ENCODE measurements at regions not wholly inside any gene's neighbourhood (a gene's known extent, or its start where the extent isn't known, plus 50 kb on each side); places are given as distances from the start of the nearest gene placed in this dataset.

DNA sequence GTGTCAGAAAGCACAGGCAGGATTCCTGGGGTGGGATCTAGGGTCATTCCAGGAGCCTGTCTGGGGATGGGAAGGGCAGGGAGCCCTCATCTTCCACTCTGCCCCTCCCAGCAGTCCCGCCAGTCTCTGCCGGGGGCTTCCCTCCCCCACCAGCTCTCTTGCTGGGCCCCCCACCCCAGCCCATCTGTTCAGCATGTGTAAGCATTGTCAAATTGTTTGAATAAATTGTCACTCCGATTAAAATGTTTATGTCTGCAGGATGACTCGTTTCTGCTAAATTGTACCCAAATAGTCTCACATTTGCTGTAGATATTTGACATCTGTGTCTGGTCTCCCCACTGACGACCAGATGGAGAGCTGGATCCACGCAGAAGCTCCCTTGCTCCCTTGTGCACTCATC lies 257.6 kb downstream of the ANKRD60 start:
- H3K4me2 ChIP-seq (ENCODE audit: low read length): no peak overlapping the region
- no peaks in the 10 kb centered on the region for H3K9me3 ChIP-seq (ENCODE audit: low read length)
- no peaks in the 10 kb centered on the region for H3K79me2 ChIP-seq (ENCODE audit: insufficient read depth, low read length)
- no peaks in the 10 kb centered on the region for H3K36me3 ChIP-seq (ENCODE audit: insufficient read depth, low read length)
- no peaks in the 10 kb centered on the region for H3K9me2 ChIP-seq (ENCODE audit: low read depth, low read length)
- no peak overlapping the region for H3K4me3 ChIP-seq (ENCODE audit: low read depth, low read length, poor library complexity, severe bottlenecking)
- no peaks in the 10 kb centered on the region for H3K27me3 ChIP-seq (ENCODE audit: insufficient read depth, low read length)
- TF ChIP-seq, protein P1, sequence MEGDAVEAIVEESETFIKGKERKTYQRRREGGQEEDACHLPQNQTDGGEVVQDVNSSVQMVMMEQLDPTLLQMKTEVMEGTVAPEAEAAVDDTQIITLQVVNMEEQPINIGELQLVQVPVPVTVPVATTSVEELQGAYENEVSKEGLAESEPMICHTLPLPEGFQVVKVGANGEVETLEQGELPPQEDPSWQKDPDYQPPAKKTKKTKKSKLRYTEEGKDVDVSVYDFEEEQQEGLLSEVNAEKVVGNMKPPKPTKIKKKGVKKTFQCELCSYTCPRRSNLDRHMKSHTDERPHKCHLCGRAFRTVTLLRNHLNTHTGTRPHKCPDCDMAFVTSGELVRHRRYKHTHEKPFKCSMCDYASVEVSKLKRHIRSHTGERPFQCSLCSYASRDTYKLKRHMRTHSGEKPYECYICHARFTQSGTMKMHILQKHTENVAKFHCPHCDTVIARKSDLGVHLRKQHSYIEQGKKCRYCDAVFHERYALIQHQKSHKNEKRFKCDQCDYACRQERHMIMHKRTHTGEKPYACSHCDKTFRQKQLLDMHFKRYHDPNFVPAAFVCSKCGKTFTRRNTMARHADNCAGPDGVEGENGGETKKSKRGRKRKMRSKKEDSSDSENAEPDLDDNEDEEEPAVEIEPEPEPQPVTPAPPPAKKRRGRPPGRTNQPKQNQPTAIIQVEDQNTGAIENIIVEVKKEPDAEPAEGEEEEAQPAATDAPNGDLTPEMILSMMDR (IDR thresholded peaks at IDR 0.05; ENCODE audit: low read length): no peak
- no peak for TF ChIP-seq EZH2 (IDR thresholded peaks at IDR 0.05; ENCODE audit: borderline replicate concordance, low read length)
- no peak overlapping the region for H3K27ac ChIP-seq (ENCODE audit: low read depth, low read length, poor library complexity, severe bottlenecking)
- no peaks in the 10 kb centered on the region for H4K20me1 ChIP-seq (ENCODE audit: insufficient read depth, low read length)
- H3F3A ChIP-seq (ENCODE audit: insufficient read depth, low read length): no peaks in the 10 kb centered on the region
- H3K4me1 ChIP-seq (ENCODE audit: insufficient read depth, low read length, severe bottlenecking): no peaks in the 10 kb centered on the region
- H2AFZ ChIP-seq (ENCODE audit: low read length): no peak overlapping the region
- H3K9ac ChIP-seq (ENCODE audit: low read length): no peak overlapping the region

DNA sequence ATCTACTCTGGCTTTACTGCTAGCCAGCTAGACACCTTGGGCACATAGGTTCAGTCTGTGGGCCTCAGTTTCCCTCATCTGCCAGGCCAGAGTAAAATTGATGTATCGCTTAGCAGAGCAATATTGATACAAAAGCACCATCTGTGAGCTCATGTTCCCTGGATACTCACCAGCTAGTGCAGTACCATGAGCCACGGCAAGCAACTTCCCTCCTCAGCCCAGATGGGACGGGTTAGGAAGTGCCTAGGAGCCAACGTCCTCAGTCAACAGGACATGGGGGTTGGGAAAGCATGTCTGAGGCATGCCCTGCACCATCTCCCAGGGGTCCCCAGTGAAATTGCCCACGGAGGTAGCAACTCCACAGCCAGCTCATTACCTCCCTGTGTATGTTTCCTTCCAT lies 258.3 kb downstream of the ANKRD60 start:
- Histone ChIP-seq H3K36me3 (ENCODE audit: insufficient read depth, low read length) (no peaks in the 10 kb centered on the region), H3F3A (ENCODE audit: insufficient read depth, low read length) (no peaks in the 10 kb centered on the region), H3K9me2 (ENCODE audit: low read depth, low read length) (no peaks in the 10 kb centered on the region), H3K9me3 (ENCODE audit: low read length) (no peaks in the 10 kb centered on the region), H4K20me1 (ENCODE audit: insufficient read depth, low read length) (no peaks in the 10 kb centered on the region), H3K9ac (ENCODE audit: low read length) (no peak overlapping the region), H3K4me1 (ENCODE audit: insufficient read depth, low read length, severe bottlenecking) (no peaks in the 10 kb centered on the region), H2AFZ (ENCODE audit: low read length) (no peak overlapping the region), H3K27ac (ENCODE audit: low read depth, low read length, poor library complexity, severe bottlenecking) (no peak overlapping the region), H3K79me2 (ENCODE audit: insufficient read depth, low read length) (no peaks in the 10 kb centered on the region), H3K27me3 (ENCODE audit: insufficient read depth, low read length) (no peaks in the 10 kb centered on the region; the same call in 1 of the 2 replicates), H3K4me3 (ENCODE audit: low read depth, low read length, poor library complexity, severe bottlenecking) (no peak overlapping the region), H3K4me2 (ENCODE audit: low read length) (no peak overlapping the region)
- TF ChIP-seq, protein P1 (IDR thresholded peaks at IDR 0.05; ENCODE audit: low read length): no peak

DNA sequence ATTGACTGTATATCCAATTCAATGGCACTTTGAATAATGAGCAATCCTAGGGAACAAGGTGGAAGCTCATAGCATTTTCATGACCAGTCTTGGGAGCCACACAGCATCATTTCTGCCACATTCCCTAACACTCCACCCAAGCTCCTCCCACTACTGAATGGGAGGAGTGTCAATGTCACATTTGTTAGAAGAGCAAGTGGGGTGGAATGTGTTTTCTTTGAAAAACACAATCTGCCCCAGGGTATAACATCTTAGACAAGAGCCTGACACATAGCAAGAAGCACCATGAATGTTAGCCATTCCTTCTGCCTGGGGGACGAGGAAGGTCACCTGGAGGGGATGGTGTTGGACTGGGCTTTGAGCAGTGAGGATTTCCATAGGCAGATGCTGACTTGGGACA lies 258.3 kb upstream of the PMEPA1 start:
- Histone ChIP-seq H3K4me1 (ENCODE audit: insufficient read depth, low read length, severe bottlenecking) (no peaks in the 10 kb centered on the region), H3K27ac (ENCODE audit: low read depth, low read length, poor library complexity, severe bottlenecking) (no peak overlapping the region), H3K9me3 (ENCODE audit: low read length) (no peaks in the 10 kb centered on the region), H3K36me3 (ENCODE audit: insufficient read depth, low read length) (no peaks in the 10 kb centered on the region), H2AFZ (ENCODE audit: low read length) (no peak overlapping the region), H3K9ac (ENCODE audit: low read length) (no peak overlapping the region), H3K79me2 (ENCODE audit: insufficient read depth, low read length) (no peaks in the 10 kb centered on the region), H3K27me3 (ENCODE audit: insufficient read depth, low read length) (no peaks in the 10 kb centered on the region; the same call in 1 of the 2 replicates), H3K4me2 (ENCODE audit: low read length) (no peak overlapping the region), H4K20me1 (ENCODE audit: insufficient read depth, low read length) (no peaks in the 10 kb centered on the region), H3F3A (ENCODE audit: insufficient read depth, low read length) (no peaks in the 10 kb centered on the region), H3K9me2 (ENCODE audit: low read depth, low read length) (no peaks in the 10 kb centered on the region), H3K4me3 (ENCODE audit: low read depth, low read length, poor library complexity, severe bottlenecking) (no peak overlapping the region)
- TF ChIP-seq EZH2 (IDR thresholded peaks at IDR 0.05; ENCODE audit: borderline replicate concordance, low read length): no peak
- TF ChIP-seq, protein P1 (IDR thresholded peaks at IDR 0.05; ENCODE audit: low read length): no peak

Measured in OCI-LY1 (cell line).